NCI-H526 (cell line): ENCODE measurements at regions not wholly inside any gene's neighbourhood (a gene's known extent, or its start where the extent isn't known, plus 50 kb on each side); places are given as distances from the start of the nearest gene placed in this dataset.

Experiments
- DNase-seq, 2 experiments: peaks; one replicate each; lab custom pipeline; 2025; lab: John Stamatoyannopoulos, UW

GRCh38 chrX:34999702-35000101, 57.1 kb downstream of the FAM47B start:
- no peak for DNase-seq

- DNase-seq = no peak
Measured at GRCh38 chrX:35006361-35006760, 63.8 kb downstream of the FAM47B start.

- DNase-seq = no peak
Measured at GRCh38 chrX:35015621-35016020, 73.0 kb downstream of the FAM47B start.

- DNase-seq = no peak
Measured at GRCh38 chrX:35016051-35016450, 73.5 kb downstream of the FAM47B start.

GRCh38 chrX:35017284-35017683, 74.7 kb downstream of the FAM47B start:
- DNase-seq = no peak

- no peak for DNase-seq
Measured at GRCh38 chrX:35023683-35024082, 81.1 kb downstream of the FAM47B start.

- no peak for DNase-seq
Measured at GRCh38 chrX:35025820-35026219, 83.2 kb downstream of the FAM47B start.

GRCh38 chrX:35040871-35041270, 98.3 kb downstream of the FAM47B start:
- no peak for DNase-seq

GRCh38 chrX:35046660-35047296, 104.2 kb downstream of the FAM47B start:
- DNase-seq = no peak

GRCh38 chrX:35076061-35076460, 133.5 kb downstream of the FAM47B start:
- no peak for DNase-seq

GRCh38 chrX:35090801-35091200, 148.2 kb downstream of the FAM47B start:
- no peak for DNase-seq

- DNase-seq = peak in 1 of 2 experiments; percentile 2
Measured at GRCh38 chrX:35098419-35098818, 155.8 kb downstream of the FAM47B start.

GRCh38 chrX:35101901-35102300, 159.3 kb downstream of the FAM47B start:
- no peak for DNase-seq

GRCh38 chrX:35104626-35105025, 162.0 kb downstream of the FAM47B start:
- DNase-seq = no peak

- DNase-seq = no peak
Measured at GRCh38 chrX:35115205-35115604, 172.6 kb downstream of the FAM47B start.

- DNase-seq = no peak
Measured at GRCh38 chrX:35122756-35123155, 180.2 kb downstream of the FAM47B start.

GRCh38 chrX:35149517-35149916, 206.9 kb downstream of the FAM47B start:
- no peak for DNase-seq

GRCh38 chrX:35150052-35150451, 207.5 kb downstream of the FAM47B start:
- no peak for DNase-seq

- no peak for DNase-seq
Measured at GRCh38 chrX:35150642-35151239, 208.1 kb downstream of the FAM47B start.

- DNase-seq = no peak
Measured at GRCh38 chrX:35166023-35166422, 223.4 kb downstream of the FAM47B start.
